WTC11 (cell line): ENCODE measurements at regions not wholly inside any gene's neighbourhood (a gene's known extent, or its start where the extent isn't known, plus 50 kb on each side); places are given as distances from the start of the nearest gene placed in this dataset.

Experiments
- ATAC-seq: fragments of 200-7000 bp; cut with Tn5 transposase; 2 replicates; pipeline ENCODE4 v1.10.0; 2021; ENCODE audit warnings: mild to moderate bottlenecking, moderate library complexity
- CTCF ChIA-PET: fragments of 300-600 bp; sonication (Branson Sonifier 250); formaldehyde crosslinking; loops from one replicate; lab custom pipeline; 2021; ENCODE audit warnings: antibody characterized with exemption; lab: Charles Lee
- POLR2A ChIA-PET: fragments of 350-600 bp; sonication (Branson Sonifier 250); formaldehyde crosslinking; loops from one replicate; lab custom pipeline; 2021; ENCODE audit warnings: antibody characterized with exemption; lab: Charles Lee
- DNase-seq: peaks from one replicate; pipeline ENCODE4 v3.0.0; 2021; ENCODE audit warnings: low spot score
- H3K27ac Mint-ChIP-seq: 2 replicates; pipeline ENCODE4 v1.8.0; 2021; ENCODE audit warnings: mixed read lengths
- H3K27me3 Mint-ChIP-seq: 2 replicates; pipeline ENCODE4 v1.8.0; 2021; ENCODE audit warnings: low read depth, mild to moderate bottlenecking, moderate library complexity, mixed read lengths
- H3K36me3 Mint-ChIP-seq: 2 replicates; pipeline ENCODE4 v1.8.0; 2021; ENCODE audit warnings: mixed read lengths
- H3K4me1 Mint-ChIP-seq: 2 replicates; pipeline ENCODE4 v1.8.0; 2022; ENCODE audit warnings: mixed read lengths
- H3K4me3 Mint-ChIP-seq: 2 replicates; pipeline ENCODE4 v1.8.0; 2021; ENCODE audit warnings: mild to moderate bottlenecking, moderate library complexity, mixed read lengths
- H3K9me3 Mint-ChIP-seq: 2 replicates; pipeline ENCODE4 v1.8.0; 2021; ENCODE audit warnings: mixed read lengths
- AR ChIP-seq: fragments of 250-450 bp; sonication (Bioruptor Pico); IDR thresholded peaks from 2 replicates; pipeline ENCODE4 v1.9.0; 2021; ENCODE audit warnings: mild to moderate bottlenecking
- ARID4B ChIP-seq: sonication (generic); formaldehyde crosslinking; IDR thresholded peaks from 2 replicates; pipeline ENCODE4 v1.8.0; 2023; ENCODE audit warnings: missing genetic modification reagents, mild to moderate bottlenecking, borderline replicate concordance
- ELF4 ChIP-seq: sonication (generic); formaldehyde crosslinking; IDR thresholded peaks from 2 replicates; pipeline ENCODE4 v1.8.1; 2022; ENCODE audit warnings: low read depth, mild to moderate bottlenecking, moderate library complexity, missing genetic modification reagents
- ESRRA ChIP-seq: sonication (generic); formaldehyde crosslinking; IDR thresholded peaks from 2 replicates; pipeline ENCODE4 v1.8.1; 2022; ENCODE audit warnings: mild to moderate bottlenecking, missing genetic modification reagents, borderline replicate concordance
- GTF2I ChIP-seq: fragments of 250-450 bp; sonication (Bioruptor Pico); conservative IDR thresholded peaks from 2 replicates; pipeline ENCODE4 v1.4.0; 2021; ENCODE audit warnings: mild to moderate bottlenecking
- JUN ChIP-seq: sonication (generic); formaldehyde crosslinking; IDR thresholded peaks from 2 replicates; pipeline ENCODE4 v1.8.0; 2023; ENCODE audit warnings: mild to moderate bottlenecking, missing genetic modification reagents
- NR1H2 ChIP-seq: sonication (generic); formaldehyde crosslinking; IDR thresholded peaks from 2 replicates; pipeline ENCODE4 v1.9.0; 2021; ENCODE audit warnings: mild to moderate bottlenecking, moderate library complexity, missing genetic modification reagents
- OVOL2 ChIP-seq: fragments of 250-450 bp; sonication (Bioruptor Pico); IDR thresholded peaks from 2 replicates; pipeline ENCODE4 v1.9.0; 2021; ENCODE audit warnings: mild to moderate bottlenecking, borderline replicate concordance
- PREB ChIP-seq: sonication (generic); formaldehyde crosslinking; IDR thresholded peaks from 2 replicates; pipeline ENCODE4 v1.8.1; 2022; ENCODE audit warnings: mild to moderate bottlenecking, missing genetic modification reagents, moderate library complexity, borderline replicate concordance
- RORB ChIP-seq: fragments of 250-450 bp; sonication (Bioruptor Pico); IDR thresholded peaks from 2 replicates; pipeline ENCODE4 v1.9.0; 2021; ENCODE audit warnings: mild to moderate bottlenecking
- TP53 ChIP-seq: sonication (generic); formaldehyde crosslinking; IDR thresholded peaks from 2 replicates; pipeline ENCODE4 v1.8.1; 2023; ENCODE audit warnings: mild to moderate bottlenecking, missing genetic modification reagents
- ZNF138 ChIP-seq: sonication (generic); formaldehyde crosslinking; conservative IDR thresholded peaks from 2 replicates; pipeline ENCODE4 v1.8.1; 2022; ENCODE audit warnings: mild to moderate bottlenecking, moderate library complexity, missing genetic modification reagents
- ZNF416 ChIP-seq: fragments of 250-450 bp; sonication (Bioruptor Pico); IDR thresholded peaks from 2 replicates; pipeline ENCODE4 v1.9.0; 2021; ENCODE audit warnings: mild to moderate bottlenecking, inconsistent platforms
- TF ChIP-seq, protein P1 (sequence below): fragments of 250-450 bp; sonication (Bioruptor Pico); IDR thresholded peaks from 2 replicates; pipeline ENCODE4 v1.8.0; 2021; ENCODE audit warnings: mild to moderate bottlenecking
- TF ChIP-seq, protein P2 (sequence below): sonication (generic); formaldehyde crosslinking; IDR thresholded peaks from 2 replicates; pipeline ENCODE4 v1.8.0; 2022; ENCODE audit warnings: mild to moderate bottlenecking, missing genetic modification reagents
- TF ChIP-seq, protein P3 (sequence below): sonication (generic); formaldehyde crosslinking; IDR thresholded peaks from 2 replicates; pipeline ENCODE4 v1.8.0; 2023; ENCODE audit warnings: missing genetic modification reagents
- TF ChIP-seq, protein P4 (sequence below): fragments of 200-600 bp; IDR thresholded peaks from 2 replicates; pipeline ENCODE4 v1.8.0; 2022; ENCODE audit warnings: antibody characterized with exemption

GRCh38 chr1:184145083-184145482 is 93.6 kb downstream of the TSEN15 start:
- TF ChIP-seq AR (no peak), NR1H2 (CRISPR knock-in tag) (no peak), TP53 (no peak), OVOL2 (CRISPR knock-in tag) (no peak), ZNF138 (CRISPR knock-in tag) (no peak), RORB (CRISPR knock-in tag) (no peak), ELF4 (no peak), ESRRA (CRISPR knock-in tag) (no peak), GTF2I (no peak), JUN (CRISPR knock-in tag) (no peak), PREB (CRISPR knock-in tag) (no peak), ARID4B (CRISPR knock-in tag) (no peak), ZNF416 (CRISPR knock-in tag) (no peak)
- TF ChIP-seq, protein P1, sequence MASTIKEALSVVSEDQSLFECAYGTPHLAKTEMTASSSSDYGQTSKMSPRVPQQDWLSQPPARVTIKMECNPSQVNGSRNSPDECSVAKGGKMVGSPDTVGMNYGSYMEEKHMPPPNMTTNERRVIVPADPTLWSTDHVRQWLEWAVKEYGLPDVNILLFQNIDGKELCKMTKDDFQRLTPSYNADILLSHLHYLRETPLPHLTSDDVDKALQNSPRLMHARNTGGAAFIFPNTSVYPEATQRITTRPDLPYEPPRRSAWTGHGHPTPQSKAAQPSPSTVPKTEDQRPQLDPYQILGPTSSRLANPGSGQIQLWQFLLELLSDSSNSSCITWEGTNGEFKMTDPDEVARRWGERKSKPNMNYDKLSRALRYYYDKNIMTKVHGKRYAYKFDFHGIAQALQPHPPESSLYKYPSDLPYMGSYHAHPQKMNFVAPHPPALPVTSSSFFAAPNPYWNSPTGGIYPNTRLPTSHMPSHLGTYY (CRISPR knock-in tag): no peak
- TF ChIP-seq, protein P2, sequence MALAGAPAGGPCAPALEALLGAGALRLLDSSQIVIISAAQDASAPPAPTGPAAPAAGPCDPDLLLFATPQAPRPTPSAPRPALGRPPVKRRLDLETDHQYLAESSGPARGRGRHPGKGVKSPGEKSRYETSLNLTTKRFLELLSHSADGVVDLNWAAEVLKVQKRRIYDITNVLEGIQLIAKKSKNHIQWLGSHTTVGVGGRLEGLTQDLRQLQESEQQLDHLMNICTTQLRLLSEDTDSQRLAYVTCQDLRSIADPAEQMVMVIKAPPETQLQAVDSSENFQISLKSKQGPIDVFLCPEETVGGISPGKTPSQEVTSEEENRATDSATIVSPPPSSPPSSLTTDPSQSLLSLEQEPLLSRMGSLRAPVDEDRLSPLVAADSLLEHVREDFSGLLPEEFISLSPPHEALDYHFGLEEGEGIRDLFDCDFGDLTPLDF (CRISPR knock-in tag): no peak
- TF ChIP-seq, protein P3, sequence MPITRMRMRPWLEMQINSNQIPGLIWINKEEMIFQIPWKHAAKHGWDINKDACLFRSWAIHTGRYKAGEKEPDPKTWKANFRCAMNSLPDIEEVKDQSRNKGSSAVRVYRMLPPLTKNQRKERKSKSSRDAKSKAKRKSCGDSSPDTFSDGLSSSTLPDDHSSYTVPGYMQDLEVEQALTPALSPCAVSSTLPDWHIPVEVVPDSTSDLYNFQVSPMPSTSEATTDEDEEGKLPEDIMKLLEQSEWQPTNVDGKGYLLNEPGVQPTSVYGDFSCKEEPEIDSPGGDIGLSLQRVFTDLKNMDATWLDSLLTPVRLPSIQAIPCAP (CRISPR knock-in tag): no peak
- TF ChIP-seq, protein P4, sequence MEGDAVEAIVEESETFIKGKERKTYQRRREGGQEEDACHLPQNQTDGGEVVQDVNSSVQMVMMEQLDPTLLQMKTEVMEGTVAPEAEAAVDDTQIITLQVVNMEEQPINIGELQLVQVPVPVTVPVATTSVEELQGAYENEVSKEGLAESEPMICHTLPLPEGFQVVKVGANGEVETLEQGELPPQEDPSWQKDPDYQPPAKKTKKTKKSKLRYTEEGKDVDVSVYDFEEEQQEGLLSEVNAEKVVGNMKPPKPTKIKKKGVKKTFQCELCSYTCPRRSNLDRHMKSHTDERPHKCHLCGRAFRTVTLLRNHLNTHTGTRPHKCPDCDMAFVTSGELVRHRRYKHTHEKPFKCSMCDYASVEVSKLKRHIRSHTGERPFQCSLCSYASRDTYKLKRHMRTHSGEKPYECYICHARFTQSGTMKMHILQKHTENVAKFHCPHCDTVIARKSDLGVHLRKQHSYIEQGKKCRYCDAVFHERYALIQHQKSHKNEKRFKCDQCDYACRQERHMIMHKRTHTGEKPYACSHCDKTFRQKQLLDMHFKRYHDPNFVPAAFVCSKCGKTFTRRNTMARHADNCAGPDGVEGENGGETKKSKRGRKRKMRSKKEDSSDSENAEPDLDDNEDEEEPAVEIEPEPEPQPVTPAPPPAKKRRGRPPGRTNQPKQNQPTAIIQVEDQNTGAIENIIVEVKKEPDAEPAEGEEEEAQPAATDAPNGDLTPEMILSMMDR: no peak
- no peak overlapping the region for H3K27ac Mint-ChIP-seq
- peaks cover 18% of the 10 kb centered on the region for H3K9me3 Mint-ChIP-seq
- ChIA-PET POLR2A (no interaction called here), CTCF (no interaction called here)
- ATAC-seq (no peak), DNase-seq (no peak)
- H3K36me3 Mint-ChIP-seq: peaks cover 6% of the 10 kb centered on the region; the same call in 1 of the 2 replicates
- H3K4me1 Mint-ChIP-seq: peaks cover 8% of the 10 kb centered on the region
- no peak overlapping the region for H3K4me3 Mint-ChIP-seq
- H3K27me3 Mint-ChIP-seq: peaks cover 7% of the 10 kb centered on the region
